ENCODE measurements at regions not wholly inside any gene's neighbourhood (a gene's known extent, or its start where the extent isn't known, plus 50 kb on each side); places are given as distances from the start of the nearest gene placed in this dataset.

- TF ChIP-seq RAD21 (IDR thresholded peaks at IDR 0.05; ENCODE audit: insufficient read depth, low read depth, low read length), result no peak
- no peak for TF ChIP-seq HDAC2 (IDR thresholded peaks at IDR 0.05)
- no peak for TF ChIP-seq CEBPB (IDR thresholded peaks at IDR 0.05; ENCODE audit: borderline replicate concordance in 1 of 2, low read depth in 2 of 2, low read length in 2 of 2)
Measured at GRCh38 chr4:63901304-63901703, 507.9 kb downstream of the TECRL start.

All from GM12878 (cell line).